ENCODE measurements at regions not wholly inside any gene's neighbourhood (a gene's known extent, or its start where the extent isn't known, plus 50 kb on each side); places are given as distances from the start of the nearest gene placed in this dataset.
"Not testable (repeated sequence)": the region's sequence is repeated elsewhere in the genome, so short reads cannot be mapped to it uniquely, and the experiment has no call there.

DNA sequence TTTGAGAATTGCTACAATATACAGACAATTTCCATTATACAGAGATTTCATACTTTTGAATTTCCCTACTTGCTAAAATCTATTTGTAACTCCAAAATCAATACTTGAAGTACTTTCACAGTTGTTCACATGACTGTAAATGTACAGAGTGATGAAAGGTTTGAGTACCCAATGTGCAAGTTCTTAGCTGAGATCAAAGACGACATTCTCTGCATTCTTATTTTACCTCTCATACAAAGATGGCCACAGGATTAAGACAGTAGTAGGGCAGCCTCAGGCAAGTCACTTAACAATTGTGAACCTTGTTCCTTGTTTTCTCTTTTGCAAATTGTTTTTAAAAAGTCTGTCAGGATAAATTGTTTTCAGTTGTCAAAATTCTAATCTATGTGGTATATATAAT lies 255.9 kb upstream of the KITLG start:
- peak; percentile 17 for DNase-seq (ENCODE audit: low read depth)

- peak; percentile 17 for DNase-seq (ENCODE audit: low read depth)
These were observed 254.0 kb upstream of the KITLG start for GRCh38 chr12:88834226-88834625.

GRCh38 chr12:88833641-88834116 lies 253.4 kb upstream of the KITLG start:
- peak; percentile 46 for DNase-seq (ENCODE audit: low read depth)

- DNase-seq (ENCODE audit: low read depth) = not testable (repeated sequence)
These were observed 248.3 kb upstream of the KITLG start for GRCh38 chr12:88828537-88828936.

DNA sequence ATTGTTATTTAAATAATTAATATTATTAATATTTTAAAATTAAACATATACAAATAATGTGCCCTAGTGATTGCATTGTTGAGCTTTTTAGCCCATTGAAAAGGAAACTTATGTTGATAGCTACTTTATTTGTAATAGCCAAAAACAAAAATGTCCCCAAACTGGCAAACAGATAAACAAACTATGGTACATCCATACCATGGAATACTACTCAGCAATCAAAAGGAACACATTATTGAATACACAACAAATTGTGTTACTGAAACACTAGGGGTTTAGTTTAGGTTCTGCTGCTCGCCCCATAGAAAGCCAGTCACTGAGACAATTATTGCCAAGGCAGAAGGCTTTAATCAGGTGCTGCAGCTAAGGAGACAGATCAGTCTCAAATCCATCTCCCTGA lies 239.7 kb upstream of the KITLG start:
- DNase-seq (ENCODE audit: low read depth) = no peak

DNA sequence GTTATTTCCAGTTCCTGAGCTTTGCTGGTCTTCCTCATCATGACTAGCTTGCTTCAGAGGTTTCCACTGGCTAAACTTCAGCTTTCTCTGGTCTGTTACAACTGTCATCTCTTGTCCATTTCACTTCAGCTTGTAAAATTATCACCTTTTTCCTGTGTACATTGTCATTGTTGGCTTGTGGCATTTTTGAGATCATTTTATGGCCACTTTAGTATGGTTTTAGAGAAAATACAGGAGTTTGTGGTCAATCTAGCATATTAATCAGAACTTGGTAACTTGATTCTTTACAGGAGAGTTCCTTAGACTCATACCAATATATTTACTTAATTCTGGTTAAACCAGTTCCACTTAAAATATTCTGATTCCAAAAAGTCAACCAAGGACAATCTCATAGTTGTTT lies 235.9 kb upstream of the KITLG start:
- peak; percentile 22 for DNase-seq (ENCODE audit: low read depth)

GRCh38 chr12:88814779-88815178 lies 234.5 kb upstream of the KITLG start:
- no peak for DNase-seq (ENCODE audit: low read depth)

GRCh38 chr12:88812610-88813009 lies 232.3 kb upstream of the KITLG start:
- no peak for DNase-seq (ENCODE audit: low read depth)

GRCh38 chr12:88810806-88811205 lies 230.5 kb upstream of the KITLG start:
- no peak for DNase-seq (ENCODE audit: low read depth)

- not testable (repeated sequence) for DNase-seq (ENCODE audit: low read depth)
These were observed 229.6 kb upstream of the KITLG start for GRCh38 chr12:88809841-88810240.

DNA sequence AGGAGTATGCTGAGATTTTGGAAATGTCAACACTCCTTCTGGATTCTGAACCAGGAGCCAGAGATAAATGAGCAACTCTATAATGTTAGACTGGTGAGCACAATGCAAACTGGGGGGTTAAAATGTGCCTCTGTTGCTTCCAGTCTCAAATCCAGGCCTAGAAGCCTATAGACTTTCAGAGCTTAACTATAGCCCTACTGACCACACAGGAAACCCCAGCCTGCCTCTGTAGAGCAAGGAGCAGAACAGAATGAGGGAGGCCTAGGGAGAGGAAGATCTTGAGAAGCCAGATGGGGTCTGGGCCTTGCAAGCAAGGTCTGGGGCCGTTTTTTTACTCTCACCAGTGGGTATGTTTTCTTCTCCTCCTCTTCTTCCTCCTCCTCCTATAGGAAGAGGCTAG lies 225.4 kb upstream of the KITLG start:
- peak; percentile 28 for DNase-seq (ENCODE audit: low read depth)

DNA sequence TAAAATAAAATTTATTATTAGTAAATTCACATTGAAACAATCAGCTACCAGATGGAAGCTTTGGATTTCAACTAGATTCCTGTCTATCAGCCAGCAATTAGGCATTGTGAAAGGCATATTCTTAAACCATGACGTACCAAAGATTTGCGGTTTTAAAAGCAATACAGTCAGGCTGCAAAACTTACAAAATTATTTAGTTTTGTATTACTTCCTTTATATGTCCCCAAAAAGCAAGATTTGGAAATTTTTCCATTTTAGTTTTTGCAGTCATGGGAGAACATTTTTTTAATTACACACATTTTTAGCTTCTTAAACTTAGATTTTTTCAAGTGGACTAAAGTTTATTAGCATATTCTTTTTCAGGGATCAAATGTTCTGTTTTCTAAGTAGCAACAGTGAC lies 225.0 kb upstream of the KITLG start:
- DNase-seq (ENCODE audit: low read depth) = peak; percentile 59

DNA sequence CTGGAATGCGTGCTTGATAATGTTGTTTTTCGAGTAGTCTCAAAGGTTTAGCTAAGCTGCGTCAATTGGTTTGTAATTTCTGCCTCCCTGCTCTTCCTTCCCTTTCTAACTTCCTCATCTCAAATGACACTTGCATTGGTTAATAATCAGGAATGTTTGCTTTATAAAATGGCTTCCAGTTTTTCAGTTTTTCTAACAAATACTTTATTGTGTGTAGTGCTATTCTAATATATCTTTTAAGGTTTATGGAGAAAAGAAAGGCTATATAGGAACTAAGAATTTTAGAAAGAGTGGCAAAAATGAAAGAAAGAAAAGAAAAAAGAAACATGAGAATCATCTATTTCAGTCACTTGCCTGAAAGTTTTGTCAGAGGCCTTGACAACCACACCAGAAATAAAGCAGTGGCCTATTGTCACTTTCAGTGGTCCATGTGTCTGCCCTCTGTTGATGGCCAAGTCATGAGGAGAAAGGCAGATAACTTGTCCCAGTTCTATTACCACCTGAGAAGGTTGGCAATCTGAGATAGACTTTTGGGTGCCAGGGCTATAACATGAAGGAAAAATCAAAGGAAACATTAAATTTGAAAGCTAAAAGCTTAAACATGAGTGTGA lies 221.9 kb upstream of the KITLG start:
- no peak for DNase-seq (ENCODE audit: low read depth)

DNA sequence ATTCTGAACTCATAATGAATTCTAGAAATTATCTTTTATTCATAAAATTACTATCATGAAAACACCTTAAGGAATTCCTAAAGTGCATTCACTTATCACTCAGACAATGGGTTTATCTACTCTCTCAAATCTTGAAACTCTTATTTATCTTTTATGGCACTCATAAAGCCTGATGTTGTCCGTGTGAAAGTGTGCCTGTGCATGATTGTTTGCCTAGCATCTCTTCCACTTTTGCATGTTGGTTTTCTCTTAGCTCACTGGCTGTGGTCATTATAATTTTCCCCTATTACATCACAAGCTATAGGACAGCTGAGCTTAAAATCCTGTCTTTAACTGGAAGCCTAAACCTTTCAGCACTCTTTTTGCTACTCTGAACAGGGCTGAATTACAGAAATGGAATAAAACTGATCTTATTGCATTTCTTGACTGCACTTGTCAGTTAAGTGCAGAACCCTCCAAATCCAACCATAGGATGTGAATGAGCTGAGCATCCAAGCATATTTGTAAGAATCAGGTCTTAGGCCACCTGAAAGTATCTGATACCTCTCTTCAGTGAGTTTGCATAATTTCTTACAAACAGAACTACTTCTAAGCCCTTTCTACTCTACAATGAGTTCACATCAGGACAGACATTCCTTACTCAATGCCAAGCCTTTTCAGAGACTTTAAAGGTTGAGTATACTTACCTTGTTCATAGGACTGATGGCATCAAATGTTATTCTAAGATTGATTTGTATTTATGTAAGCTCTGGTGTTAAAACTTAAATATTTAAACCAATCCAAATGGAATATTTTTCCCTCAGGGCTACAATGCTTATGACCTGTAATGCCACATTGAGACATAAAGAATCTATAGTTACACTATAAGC lies 221.2 kb upstream of the KITLG start:
- no peak for DNase-seq (ENCODE audit: low read depth)

DNA sequence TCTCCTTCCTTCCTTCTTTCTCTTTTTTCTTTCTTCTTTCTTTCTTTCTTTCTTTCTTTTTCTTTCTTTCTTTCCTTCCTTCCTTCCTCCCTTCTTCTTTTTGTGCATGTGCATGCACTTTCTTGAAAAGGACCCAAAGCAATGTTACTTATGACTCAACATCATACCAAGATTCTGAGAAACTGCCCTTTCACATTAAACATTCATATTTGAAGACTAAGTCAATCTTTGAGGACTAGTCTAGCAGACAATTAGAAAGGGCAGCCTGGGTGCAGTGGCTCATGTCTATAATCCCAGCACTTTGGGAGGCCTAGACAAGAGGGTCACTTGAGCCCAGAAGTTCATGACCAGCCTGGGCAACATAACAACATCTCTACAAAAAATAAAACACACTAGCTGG lies 212.8 kb upstream of the KITLG start:
- DNase-seq (ENCODE audit: low read depth) = peak; percentile 16

DNA sequence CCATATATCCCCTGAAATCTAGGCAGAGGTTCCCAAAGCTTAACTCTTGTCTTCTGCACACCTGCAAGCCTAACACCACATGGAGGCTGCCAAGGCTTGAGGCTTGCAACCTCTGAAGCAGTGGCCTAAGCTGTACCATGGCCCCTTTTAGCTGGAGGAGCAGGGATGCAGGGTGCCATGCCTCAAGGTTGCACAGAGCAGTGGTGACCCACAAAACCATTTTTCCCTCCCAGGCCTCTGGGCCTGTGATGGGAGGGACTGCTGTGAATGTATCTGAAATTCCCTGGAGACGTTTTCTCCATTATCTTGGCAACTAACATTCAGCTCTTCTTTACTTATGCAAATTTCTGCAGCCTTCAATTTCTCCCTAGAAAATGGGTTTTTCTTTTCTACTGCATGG lies 210.0 kb upstream of the KITLG start:
- DNase-seq (ENCODE audit: low read depth) = no peak

- no peak for DNase-seq (ENCODE audit: low read depth)
These were observed 203.9 kb upstream of the KITLG start for GRCh38 chr12:88784166-88784565.

DNA sequence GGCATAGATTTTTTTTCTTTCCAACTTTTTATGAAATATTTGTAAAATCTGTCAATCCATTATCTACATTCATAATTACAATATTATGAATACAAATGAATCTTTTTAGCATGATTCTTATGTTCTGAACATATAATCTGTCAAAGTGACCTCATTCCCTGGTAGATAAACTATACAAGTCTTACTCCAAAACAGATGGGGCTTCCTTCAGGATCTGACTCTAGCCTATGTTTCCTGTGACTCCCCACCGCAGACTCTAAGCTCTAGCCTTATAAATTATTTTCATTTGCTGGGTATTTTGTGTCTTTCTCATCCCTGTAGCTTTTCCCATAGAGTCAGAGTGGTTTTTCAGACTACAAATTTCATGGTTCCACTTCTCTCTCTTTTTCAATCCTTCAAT lies 202.1 kb upstream of the KITLG start:
- no peak for DNase-seq (ENCODE audit: low read depth)

- no peak for DNase-seq (ENCODE audit: low read depth)
These were observed 201.6 kb upstream of the KITLG start for GRCh38 chr12:88781909-88782308.

DNA sequence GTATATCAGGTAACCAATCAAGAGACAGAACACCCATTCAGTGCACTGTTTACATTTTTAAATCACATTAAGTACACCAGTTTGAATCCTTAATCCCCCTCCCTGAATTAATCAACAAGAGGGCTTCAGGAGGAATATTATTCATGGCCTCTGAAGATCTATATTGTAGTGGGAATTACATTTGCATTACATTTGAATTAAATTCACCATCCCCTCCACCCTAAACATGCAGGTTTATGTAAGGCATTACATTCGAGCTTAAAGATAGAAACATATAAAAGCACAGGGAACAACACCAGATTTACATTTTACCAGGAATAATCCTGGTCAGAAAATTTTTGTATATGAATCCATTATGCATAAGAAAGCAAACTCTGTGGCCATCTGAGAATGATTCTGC lies 197.8 kb upstream of the KITLG start:
- DNase-seq (ENCODE audit: low read depth) = no peak

- no peak for DNase-seq (ENCODE audit: low read depth)
These were observed 195.5 kb upstream of the KITLG start for GRCh38 chr12:88775742-88776151.

DNA sequence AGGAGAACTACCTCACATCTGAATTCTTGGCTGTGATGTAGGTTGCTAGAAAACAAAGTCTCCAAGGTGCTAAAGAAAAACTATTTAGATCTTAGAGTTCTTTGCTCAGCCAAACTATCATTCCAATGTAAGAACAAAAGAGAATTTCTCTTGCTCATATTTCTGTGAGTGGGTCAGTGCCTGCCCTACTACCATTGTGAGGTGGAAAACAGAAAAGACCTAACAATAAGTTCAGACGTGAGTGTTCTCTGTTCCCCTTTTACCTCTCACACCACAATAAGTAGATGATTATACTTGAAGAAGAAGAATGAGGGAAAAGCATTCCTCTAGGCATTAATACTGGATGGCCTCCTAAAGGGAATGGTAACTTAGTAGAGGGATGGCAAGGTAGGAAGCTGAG lies 187.4 kb upstream of the KITLG start:
- DNase-seq (ENCODE audit: low read depth) = no peak

All from LHCN-M2 (cell line).